MM.1S (cell line): ENCODE measurements at regions not wholly inside any gene's neighbourhood (a gene's known extent, or its start where the extent isn't known, plus 50 kb on each side); places are given as distances from the start of the nearest gene placed in this dataset.

Experiments used
- EZH2 ChIP-seq: fragments of 300-600 bp; sonication (generic); optimal IDR thresholded peaks from 2 replicates; pipeline ENCODE3; 2017; ENCODE audit warnings: low read depth, mild to moderate bottlenecking, antibody characterized with exemption, low read length, mixed read lengths
- EZH2phosphoT487 ChIP-seq: fragments of 300-600 bp; sonication (generic); IDR thresholded peaks from 2 replicates; pipeline ENCODE4 v1.6.1; 2018; ENCODE audit warnings: antibody characterized with exemption, low read length
- TF ChIP-seq, protein P1 (sequence below): fragments of 300-600 bp; sonication (generic); IDR thresholded peaks from 2 replicates; pipeline ENCODE4 v1.5.1; 2016; ENCODE audit warnings: antibody characterized with exemption, low read length, mixed read lengths

DNA sequence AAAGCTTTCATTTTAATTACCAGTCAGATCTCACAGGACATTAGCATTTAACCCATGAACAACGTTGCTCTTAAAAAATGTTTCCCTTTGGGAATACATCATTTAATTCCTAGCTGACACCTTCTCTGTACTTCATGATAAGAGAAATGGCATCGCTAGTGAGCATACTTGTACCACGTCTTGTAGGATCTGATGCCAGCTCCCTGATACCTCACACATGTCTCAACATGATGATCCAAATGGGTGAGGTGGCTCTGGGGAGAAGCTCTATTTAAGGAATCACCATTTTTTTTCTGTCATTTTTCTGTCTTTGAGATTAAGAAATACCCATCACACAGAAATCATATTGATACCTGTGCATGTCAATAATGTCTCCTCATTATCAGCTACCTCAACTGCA is 772.1 kb upstream of the CA10 start:
- TF ChIP-seq, protein P1, sequence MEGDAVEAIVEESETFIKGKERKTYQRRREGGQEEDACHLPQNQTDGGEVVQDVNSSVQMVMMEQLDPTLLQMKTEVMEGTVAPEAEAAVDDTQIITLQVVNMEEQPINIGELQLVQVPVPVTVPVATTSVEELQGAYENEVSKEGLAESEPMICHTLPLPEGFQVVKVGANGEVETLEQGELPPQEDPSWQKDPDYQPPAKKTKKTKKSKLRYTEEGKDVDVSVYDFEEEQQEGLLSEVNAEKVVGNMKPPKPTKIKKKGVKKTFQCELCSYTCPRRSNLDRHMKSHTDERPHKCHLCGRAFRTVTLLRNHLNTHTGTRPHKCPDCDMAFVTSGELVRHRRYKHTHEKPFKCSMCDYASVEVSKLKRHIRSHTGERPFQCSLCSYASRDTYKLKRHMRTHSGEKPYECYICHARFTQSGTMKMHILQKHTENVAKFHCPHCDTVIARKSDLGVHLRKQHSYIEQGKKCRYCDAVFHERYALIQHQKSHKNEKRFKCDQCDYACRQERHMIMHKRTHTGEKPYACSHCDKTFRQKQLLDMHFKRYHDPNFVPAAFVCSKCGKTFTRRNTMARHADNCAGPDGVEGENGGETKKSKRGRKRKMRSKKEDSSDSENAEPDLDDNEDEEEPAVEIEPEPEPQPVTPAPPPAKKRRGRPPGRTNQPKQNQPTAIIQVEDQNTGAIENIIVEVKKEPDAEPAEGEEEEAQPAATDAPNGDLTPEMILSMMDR: no peak
- TF ChIP-seq EZH2: no peak
- TF ChIP-seq EZH2phosphoT487: no peak
